Endothelial cell of umbilical vein (primary cell): ENCODE measurements at regions not wholly inside any gene's neighbourhood (a gene's known extent, or its start where the extent isn't known, plus 50 kb on each side); places are given as distances from the start of the nearest gene placed in this dataset.

Source experiments
- CTCF ChIP-seq, 2 donors: IDR thresholded peaks; 1 replicate in 1 of 2; 2 replicates in 1 of 2; pipeline ENCODE4 v1.5.1; 2011; ENCODE audit warnings: low read length in 2 of 2, mild to moderate bottlenecking in 2 of 2, moderate library complexity in 2 of 2, control low read depth in 1 of 2, inconsistent platforms in 1 of 2, low read depth in 1 of 2; ENCODE audit not compliant: insufficient read depth in 1 of 2; ENCODE audit errors: extremely low read depth in 1 of 2
- EZH2 ChIP-seq: IDR thresholded peaks from 2 replicates; pipeline ENCODE4 v1.6.1; 2012; ENCODE audit warnings: borderline replicate concordance, low read depth, mild to moderate bottlenecking, moderate library complexity, low read length, inconsistent platforms; ENCODE audit not compliant: severe bottlenecking
- MYC ChIP-seq: IDR thresholded peaks from one replicate; pipeline ENCODE4 v1.6.1; 2011; ENCODE audit warnings: mild to moderate bottlenecking, low read depth, low read length
- POLR2AphosphoS5 ChIP-seq: IDR thresholded peaks from 2 replicates; pipeline ENCODE4 v1.6.1; 2012; ENCODE audit warnings: low read depth, mild to moderate bottlenecking, control low read depth, low read length, moderate library complexity; ENCODE audit not compliant: insufficient read depth

DNA sequence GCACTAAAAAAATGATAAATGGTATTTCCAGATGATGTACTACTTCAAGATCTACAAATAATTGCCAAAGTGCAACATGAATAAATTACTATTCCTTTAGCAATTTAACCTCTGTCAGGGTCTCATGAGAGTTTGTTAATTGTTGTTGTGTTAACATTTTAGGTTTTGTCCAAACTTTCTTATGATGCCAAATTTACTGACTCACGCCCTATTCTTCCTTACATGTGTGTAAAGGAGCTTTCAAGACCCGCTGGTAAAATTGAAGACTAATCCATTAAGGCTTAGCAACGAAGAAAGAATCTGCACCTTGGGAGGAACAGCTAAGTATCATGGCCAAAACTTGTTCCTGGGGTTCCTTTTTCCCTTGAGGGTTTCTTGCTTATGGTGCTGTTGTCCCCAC lies 252.7 kb upstream of the JADE1 start:
- no peak for TF ChIP-seq MYC
- no peak for TF ChIP-seq CTCF (IDR thresholded peaks at IDR 0.05; ENCODE audit: extremely low read depth in 1 of 2, insufficient read depth in 1 of 2, low read depth in 1 of 2, low read length in 2 of 2)
- no peak for TF ChIP-seq POLR2AphosphoS5
- no peak for TF ChIP-seq EZH2
